IMR-90 (cell line): ENCODE measurements at regions not wholly inside any gene's neighbourhood (a gene's known extent, or its start where the extent isn't known, plus 50 kb on each side); places are given as distances from the start of the nearest gene placed in this dataset.
A peak's percentile ranks its signal among the peaks of the same experiment; 100 is the strongest.

Experiments used
- ATAC-seq: fragments of 200-7000 bp; cut with Tn5 transposase; 2 replicates; pipeline ENCODE4 v1.9.1; 2020; ENCODE audit warnings: low read depth, mild to moderate bottlenecking, moderate library complexity
- BruUV-seq: library from RNA; stranded (reverse); fragments of 400-500 nt; replicated peaks from 2 replicates; lab custom pipeline; 2021; lab: Mats Ljungman, UMichigan
- CTCF ChIA-PET: fragments of 300-600 bp; formaldehyde crosslinking; extraction: SDS; loops from one replicate; lab custom pipeline; 2021; ENCODE audit warnings: antibody characterized with exemption; lab: Yijun Ruan, JAX
- POLR2A ChIA-PET: fragments of 300-600 bp; sonication (Branson Sonifier 250); formaldehyde crosslinking; loops from one replicate; lab custom pipeline; 2022; ENCODE audit warnings: antibody characterized with exemption; ENCODE audit not compliant: unreplicated experiment; lab: Charles Lee
- DNase-seq: peaks from one replicate; pipeline ENCODE4 v3.0.0; 2013
- H2AFZ ChIP-seq: replicated peaks from 2 replicates; pipeline ENCODE3; 2013; ENCODE audit warnings: low read length, mild to moderate bottlenecking; ENCODE audit not compliant: poor library complexity
- H2AK5ac ChIP-seq: 2 replicates; pipeline ENCODE4 v1.6.1; 2013; ENCODE audit warnings: low read depth, low read length, inconsistent platforms
- H2AK9ac ChIP-seq: replicated peaks from 2 replicates; pipeline ENCODE3; 2013; ENCODE audit warnings: mild to moderate bottlenecking, low read depth, low read length, moderate library complexity; ENCODE audit not compliant: poor library complexity
- H2BK120ac ChIP-seq: 2 replicates; pipeline ENCODE4 v1.6.1; 2013; ENCODE audit warnings: low read depth, low read length, inconsistent platforms
- H2BK15ac ChIP-seq: 3 replicates; pipeline ENCODE4 v1.6.1; 2013; ENCODE audit warnings: low read depth, low read length, inconsistent platforms
- H2BK20ac ChIP-seq: 2 replicates; pipeline ENCODE4 v1.6.1; 2013; ENCODE audit warnings: low read depth, mild to moderate bottlenecking, inconsistent platforms, low read length, moderate library complexity
- H2BK5ac ChIP-seq: 2 replicates; pipeline ENCODE4 v1.6.1; 2013; ENCODE audit warnings: mild to moderate bottlenecking, low read depth, low read length, inconsistent platforms; ENCODE audit not compliant: poor library complexity, severe bottlenecking
- H3K14ac ChIP-seq: replicated peaks from 2 replicates; pipeline ENCODE4 v1.6.1; 2013; ENCODE audit warnings: low read depth, low read length, inconsistent platforms
- H3K18ac ChIP-seq: 2 replicates; pipeline ENCODE4 v1.6.1; 2013; ENCODE audit warnings: low read depth, low read length, control low read depth
- H3K23ac ChIP-seq: 2 replicates; pipeline ENCODE4 v1.6.1; 2013; ENCODE audit warnings: low read depth, low read length, inconsistent platforms
- H3K27ac ChIP-seq: 2 replicates; pipeline ENCODE4 v1.5.1; 2013; ENCODE audit warnings: mild to moderate bottlenecking, control low read depth, low read length; ENCODE audit not compliant: insufficient read depth
- H3K27me3 ChIP-seq: 2 replicates; pipeline ENCODE4 v1.6.1; 2013; ENCODE audit warnings: low read length; ENCODE audit not compliant: control insufficient read depth, insufficient read depth
- H3K36me3 ChIP-seq: 2 replicates; pipeline ENCODE4 v1.6.1; 2013; ENCODE audit warnings: low read length, mixed read lengths; ENCODE audit not compliant: control insufficient read depth, insufficient read depth
- H3K4ac ChIP-seq: 2 replicates; pipeline ENCODE4 v1.6.1; 2013; ENCODE audit warnings: low read depth, low read length, inconsistent platforms
- H3K4me1 ChIP-seq: 2 replicates; pipeline ENCODE4 v1.6.1; 2013; ENCODE audit warnings: low read length, mixed read lengths; ENCODE audit not compliant: control insufficient read depth, insufficient read depth
- H3K4me2 ChIP-seq: 2 replicates; pipeline ENCODE4 v1.6.1; 2013; ENCODE audit warnings: low read depth, mild to moderate bottlenecking, control low read depth, low read length, moderate library complexity
- H3K4me3 ChIP-seq: 2 replicates; pipeline ENCODE4 v1.5.1; 2013; ENCODE audit warnings: low read depth, mild to moderate bottlenecking, control low read depth, low read length, moderate library complexity; ENCODE audit not compliant: insufficient read depth
- H3K56ac ChIP-seq: 2 replicates; pipeline ENCODE4 v1.6.1; 2013; ENCODE audit warnings: low read length, inconsistent platforms; ENCODE audit not compliant: insufficient read depth; ENCODE audit errors: extremely low read depth
- H3K79me1 ChIP-seq, 2 experiments: 2 replicates each; pipeline ENCODE4 v1.6.1; 2013; ENCODE audit warnings: low read length in 2 of 2, inconsistent platforms in 1 of 2, low read depth in 1 of 2
- H3K9ac ChIP-seq: 2 replicates; pipeline ENCODE4 v1.6.1; 2013; ENCODE audit warnings: low read depth, low read length, control low read depth
- H3K9me1 ChIP-seq: 2 replicates; pipeline ENCODE4 v1.6.1; 2013; ENCODE audit warnings: low read length, inconsistent platforms; ENCODE audit not compliant: insufficient read depth
- H3K9me3 ChIP-seq: 2 replicates; pipeline ENCODE4 v1.6.1; 2013; ENCODE audit warnings: low read length; ENCODE audit not compliant: control insufficient read depth, insufficient read depth
- H4K20me1 ChIP-seq: 2 replicates; pipeline ENCODE4 v1.6.1; 2013; ENCODE audit warnings: low read length, inconsistent platforms; ENCODE audit not compliant: insufficient read depth
- H4K5ac ChIP-seq: 2 replicates; pipeline ENCODE4 v1.6.1; 2013; ENCODE audit warnings: mild to moderate bottlenecking, low read depth, low read length, control low read depth
- H4K8ac ChIP-seq, 2 experiments: 2 replicates each; pipeline ENCODE4 v1.6.1; 2013; ENCODE audit warnings: low read depth in 2 of 2, low read length in 2 of 2, control low read depth in 1 of 2, inconsistent platforms in 1 of 2
- H4K91ac ChIP-seq: 2 replicates; pipeline ENCODE4 v1.6.1; 2013; ENCODE audit warnings: low read depth, low read length, inconsistent platforms; ENCODE audit not compliant: insufficient read depth
- BHLHE40 ChIP-seq: fragments of 150-350 bp; IDR thresholded peaks from 2 replicates; pipeline ENCODE4 v1.6.1; 2016; ENCODE audit warnings: mild to moderate bottlenecking, low read depth, low read length
- CEBPB ChIP-seq: IDR thresholded peaks from 2 replicates; pipeline ENCODE4 v1.6.1; 2012; ENCODE audit warnings: low read depth, low read length, improper control_type of control experiment
- CHD1 ChIP-seq: IDR thresholded peaks from 2 replicates; pipeline ENCODE4 v1.6.1; 2012; ENCODE audit warnings: low read depth, low read length, improper control_type of control experiment
- CTCF ChIP-seq: conservative IDR thresholded peaks from 2 replicates; pipeline ENCODE4 v1.5.1; 2012; ENCODE audit warnings: mild to moderate bottlenecking, low read depth, low read length, improper control_type of control experiment
- ELK1 ChIP-seq: fragments of 150-350 bp; IDR thresholded peaks from 2 replicates; pipeline ENCODE4 v1.6.1; 2016; ENCODE audit warnings: low read depth, mild to moderate bottlenecking, low read length, moderate library complexity, borderline replicate concordance
- FOS ChIP-seq: fragments of 150-350 bp; IDR thresholded peaks from 2 replicates; pipeline ENCODE4 v1.6.1; 2016; ENCODE audit warnings: low read depth, low read length
- MAFK ChIP-seq: IDR thresholded peaks from 2 replicates; pipeline ENCODE4 v1.6.1; 2012; ENCODE audit warnings: low read depth, low read length, improper control_type of control experiment
- MAZ ChIP-seq: IDR thresholded peaks from 2 replicates; pipeline ENCODE4 v1.6.1; 2012; ENCODE audit warnings: low read depth, mild to moderate bottlenecking, low read length, improper control_type of control experiment, moderate library complexity, borderline replicate concordance
- MXI1 ChIP-seq: IDR thresholded peaks from 2 replicates; pipeline ENCODE4 v1.6.1; 2012; ENCODE audit warnings: low read depth, mild to moderate bottlenecking, low read length, moderate library complexity, borderline replicate concordance
- NFE2L2 ChIP-seq: fragments of 150-350 bp; IDR thresholded peaks from 2 replicates; pipeline ENCODE4 v1.6.1; 2016; ENCODE audit warnings: low read depth, mild to moderate bottlenecking, low read length
- POLR2A ChIP-seq: IDR thresholded peaks from 2 replicates; pipeline ENCODE4 v1.6.1; 2012; ENCODE audit warnings: mild to moderate bottlenecking, low read depth, low read length
- RAD21 ChIP-seq: IDR thresholded peaks from 2 replicates; pipeline ENCODE4 v1.6.1; 2012; ENCODE audit warnings: low read length, improper control_type of control experiment
- RCOR1 ChIP-seq: IDR thresholded peaks from 2 replicates; pipeline ENCODE4 v1.6.1; 2012; ENCODE audit warnings: mild to moderate bottlenecking, low read length, improper control_type of control experiment; ENCODE audit not compliant: insufficient replicate concordance
- RFX5 ChIP-seq: IDR thresholded peaks from 2 replicates; pipeline ENCODE4 v1.8.0; 2012; ENCODE audit warnings: low read depth, mild to moderate bottlenecking, low read length, moderate library complexity
- SMC3 ChIP-seq: fragments of 150-350 bp; IDR thresholded peaks from 2 replicates; pipeline ENCODE4 v1.6.1; 2016; ENCODE audit warnings: low read depth, mild to moderate bottlenecking, antibody characterized with exemption, low read length, moderate library complexity
- USF2 ChIP-seq: fragments of 150-350 bp; IDR thresholded peaks from 2 replicates; pipeline ENCODE4 v1.6.1; 2017; ENCODE audit warnings: mild to moderate bottlenecking, antibody characterized with exemption, low read length, low read depth
- WGBS, 2 experiments: methylation state at CpG; one replicate each; pipeline versions ENCODE4 v1.1.5 to v1.1.7; 2013; ENCODE audit warnings: missing lambda C conversion rate in 2 of 2; ENCODE audit not compliant: insufficient read length in 1 of 2; ENCODE audit errors: extremely low coverage in 2 of 2; 5-methylcytosine and 5-hydroxymethylcytosine counted together
- dilution Hi-C: fragments of 300-500 bp; cut with HindIII; formaldehyde crosslinking; loops from one replicate; pipeline ENCODE4 v1.14.3; 2018; ENCODE audit warnings: low sequenced_read_pairs; ENCODE audit not compliant: unreplicated experiment
- in situ Hi-C: fragments of 300-500 bp; cut with MboI; formaldehyde crosslinking; loops from 3 replicates; pipeline ENCODE4 v1.14.3; 2019; ENCODE audit warnings: low sequenced_read_pairs, inconsistent platforms, mixed read lengths
- intact Hi-C: fragments of 100-400 bp; cut with micrococcal nuclease; formaldehyde crosslinking; loops from 2 replicates; pipeline ENCODE4 v1.10.0; 2022

GRCh38 chr15:62546628-62547027 is 381.5 kb upstream of the C2CD4B start:
- 0 out of 2 replicates have a peak, but pooled peaks cover 4% of the 10 kb centered on the region for H3K9me1 ChIP-seq
- H2AK9ac ChIP-seq = no peak overlapping the region
- H3K4me1 ChIP-seq = peaks cover 10% of the 10 kb centered on the region; the same call in 1 of the 2 replicates
- H2BK120ac ChIP-seq = no peak overlapping the region; the same call in 1 of the 2 replicates
- 0 out of 2 replicates have a peak, but pooled peaks cover 3% of the 10 kb centered on the region for H4K20me1 ChIP-seq
- no peak overlapping the region for H3K4me2 ChIP-seq
- CTCF ChIA-PET = no interaction called here
- no peak overlapping the region for H3K23ac ChIP-seq
- TF ChIP-seq CEBPB (no peak), SMC3 (no peak), RAD21 (no peak), MAFK (no peak), RFX5 (no peak), POLR2A (no peak), RCOR1 (no peak), BHLHE40 (no peak), MAZ (no peak), CTCF (no peak), FOS (no peak), CHD1 (no peak), USF2 (no peak), ELK1 (no peak), NFE2L2 (no peak), MXI1 (no peak)
- 0 out of 2 replicates have a peak overlapping the region, but pooled peaks have one; percentile 16 for H3K18ac ChIP-seq
- H2AFZ ChIP-seq = no peak overlapping the region
- in situ Hi-C loops = no loop called here
- H3K4me3 ChIP-seq = no peak overlapping the region
- no peaks in the 10 kb centered on the region for H3K36me3 ChIP-seq
- H3K27me3 ChIP-seq = no peaks in the 10 kb centered on the region
- H3K56ac ChIP-seq = no peak overlapping the region
- H3K9me3 ChIP-seq = no peaks in the 10 kb centered on the region
- POLR2A ChIA-PET = no interaction called here
- intact Hi-C loops = no loop called here
- no peak overlapping the region for H2BK15ac ChIP-seq
- no peak overlapping the region for H2BK5ac ChIP-seq
- WGBS, 2 experiments = 100% methylated on average over 1 of the region's 4 CpGs; no CpG with 5 or more reads in 1 of the 2 experiments
- peaks cover 13 to 17% of the 10 kb centered on the region in 2 experiments; a peak in 3 of 4 replicates for H3K79me1 ChIP-seq
- no peak overlapping the region for H3K9ac ChIP-seq
- no peak overlapping the region for H2BK20ac ChIP-seq
- H4K91ac ChIP-seq = no peak overlapping the region
- no peak overlapping the region for H3K14ac ChIP-seq
- no peak overlapping the region for H3K4ac ChIP-seq
- DNase-seq (no peak), ATAC-seq (no peak)
- BruUV-seq = no TSS peak
- H4K5ac ChIP-seq = no peak overlapping the region
- H2AK5ac ChIP-seq = peak overlapping the region; percentile 14; the same call in 1 of the 2 replicates
- no peak overlapping the region for H4K8ac ChIP-seq
- H3K27ac ChIP-seq = no peak overlapping the region
- dilution Hi-C loops = no loop called here
